K562 (cell line): ENCODE measurements at regions not wholly inside any gene's neighbourhood (a gene's known extent, or its start where the extent isn't known, plus 50 kb on each side); places are given as distances from the start of the nearest gene placed in this dataset.

ENCODE experiments used
- ATAC-seq: fragments of 200-7000 bp; cut with Tn5 transposase; 3 replicates; pipeline ENCODE4 v1.9.1; 2020; ENCODE audit warnings: moderate library complexity
- BruUV-seq: library from RNA; stranded (reverse); fragments of 400-500 nt; replicated peaks from 2 replicates; lab custom pipeline; 2021; lab: Mats Ljungman, UMichigan
- CTCF ChIA-PET: fragments of 300-600 bp; formaldehyde crosslinking; extraction: SDS; loops from one replicate; lab custom pipeline; 2021; ENCODE audit warnings: low intra/inter-chr PET ratio; lab: Yijun Ruan, JAX
- POLR2A ChIA-PET: fragments of 300-600, 350-650 bp; sonication (Branson Sonifier 250); formaldehyde crosslinking; extraction: SDS; loops from one replicate; lab custom pipeline; 2021; ENCODE audit warnings: antibody characterized with exemption, inconsistent platforms; lab: Yijun Ruan, JAX
- DNase-seq, 4 experiments: peaks; one replicate each; pipeline versions ENCODE4 v3.0.0 to v3.0.0-alpha.2; 2011 to 2018; ENCODE audit warnings: low spot score in 3 of 4, mixed read lengths in 3 of 4; ENCODE audit errors: extremely low read depth in 1 of 4
- FAIRE-seq: peaks from 2 replicates; lab custom pipeline; 2011; peaks lifted over from hg19 to GRCh38; lab: Jason Lieb, UNC
- H2AFZ ChIP-seq: 2 replicates; pipeline ENCODE4 v1.6.0; 2011; ENCODE audit warnings: low read depth, low read length, control low read depth, inconsistent platforms
- H3K27ac ChIP-seq: fragments of 200-600 bp; 3 replicates; pipeline ENCODE4 v1.8.0; 2011; ENCODE audit warnings: low read depth, mild to moderate bottlenecking, control low read depth, inconsistent platforms, low read length, moderate library complexity, mixed read lengths; ENCODE audit errors: extremely low read depth
- H3K27me3 ChIP-seq, 2 experiments: fragments of 300-600 bp in 1 of 2; 2 replicates in 1 of 2; 3 replicates in 1 of 2; pipeline versions ENCODE4 v1.6.0 to v1.8.0; 2011; ENCODE audit warnings: inconsistent platforms in 2 of 2, low read length in 2 of 2, mild to moderate bottlenecking in 1 of 2, mixed read lengths in 1 of 2, moderate library complexity in 1 of 2; ENCODE audit not compliant: control insufficient read depth in 2 of 2, insufficient read depth in 2 of 2
- H3K36me3 ChIP-seq: fragments of 300-600 bp; 3 replicates; pipeline ENCODE4 v1.8.0; 2011; ENCODE audit warnings: mild to moderate bottlenecking, low read length, inconsistent platforms; ENCODE audit not compliant: control insufficient read depth, insufficient read depth
- H3K4me1 ChIP-seq, 2 experiments: fragments of 200-600 bp in 1 of 2; replicated peaks in 1 of 2; 2 replicates in 1 of 2; 3 replicates in 1 of 2; pipeline versions ENCODE4 v1.5.1 to v1.8.0; 2011; ENCODE audit warnings: inconsistent platforms in 2 of 2, low read length in 2 of 2, mild to moderate bottlenecking in 1 of 2, mixed read lengths in 1 of 2, moderate library complexity in 1 of 2; ENCODE audit not compliant: control insufficient read depth in 2 of 2, insufficient read depth in 2 of 2
- H3K4me2 ChIP-seq: 2 replicates; pipeline ENCODE4 v1.6.1; 2011; ENCODE audit warnings: low read length, control low read depth, inconsistent platforms, mixed read lengths; ENCODE audit not compliant: insufficient read depth
- H3K4me3 ChIP-seq: fragments of 200-600 bp; sonication (generic), shearing (Covaris generic); 2 replicates; pipeline ENCODE4 v1.5.1; 2016; ENCODE audit warnings: control low read depth, inconsistent platforms
- H3K79me2 ChIP-seq: fragments of 200-600 bp; 3 replicates; pipeline ENCODE4 v1.8.0; 2011; ENCODE audit warnings: low read length, inconsistent platforms; ENCODE audit not compliant: control insufficient read depth, insufficient read depth
- H3K9ac ChIP-seq, 2 experiments: 2 replicates each; pipeline versions ENCODE4 v1.6.0 to v1.6.1; 2011; ENCODE audit warnings: low read depth in 2 of 2, low read length in 2 of 2, control low read depth in 1 of 2, inconsistent platforms in 1 of 2, mild to moderate bottlenecking in 1 of 2, mixed read lengths in 1 of 2; ENCODE audit not compliant: insufficient read depth in 1 of 2
- H3K9me1 ChIP-seq: one replicate; pipeline ENCODE4 v1.6.0; 2011; ENCODE audit warnings: inconsistent platforms, mild to moderate bottlenecking, low read length, moderate library complexity; ENCODE audit not compliant: control insufficient read depth, insufficient read depth
- H3K9me3 ChIP-seq: replicated peaks from 2 replicates; pipeline ENCODE4 v1.5.1; 2011; ENCODE audit warnings: low read depth, low read length, inconsistent platforms; ENCODE audit not compliant: control insufficient read depth, insufficient read depth
- H4K20me1 ChIP-seq: replicated peaks from 2 replicates; pipeline ENCODE4 v1.6.1; 2011; ENCODE audit warnings: low read length, inconsistent platforms, mixed read lengths; ENCODE audit not compliant: control insufficient read depth, insufficient read depth
- GABPB2 ChIP-seq: fragments of 250-450 bp; sonication (Bioruptor Pico); conservative IDR thresholded peaks from 2 replicates; pipeline ENCODE4 v1.5.1; 2021; ENCODE audit warnings: mild to moderate bottlenecking
- HDAC6 ChIP-seq: IDR thresholded peaks from 2 replicates; pipeline ENCODE4 v1.6.1; 2012; ENCODE audit warnings: low read depth, mild to moderate bottlenecking, control low read depth, inconsistent platforms, low read length, moderate library complexity
- MBD2 ChIP-seq: sonication (generic); IDR thresholded peaks from 2 replicates; pipeline ENCODE4 v1.6.1; 2016; ENCODE audit warnings: low read depth, borderline replicate concordance
- MCM5 ChIP-seq: fragments of 450-650 bp; IDR thresholded peaks from 2 replicates; pipeline ENCODE4 v1.6.1; 2016; ENCODE audit warnings: low read depth
- MCM7 ChIP-seq, 2 experiments: fragments of 450-650 bp; IDR thresholded peaks; 2 replicates each; pipeline ENCODE4 v1.6.1; 2016 to 2018
- NFIC ChIP-seq: fragments of 450-650 bp; IDR thresholded peaks from 2 replicates; pipeline ENCODE4 v1.6.1; 2017; ENCODE audit warnings: mild to moderate bottlenecking, inconsistent platforms
- NONO ChIP-seq, 2 experiments: fragments of 200-400 bp in 1 of 2; fragments of 450-650 bp in 1 of 2; formaldehyde crosslinking in 1 of 2; IDR thresholded peaks; 2 replicates each; pipeline ENCODE4 v1.6.1; 2017; ENCODE audit warnings: low read depth in 2 of 2, mild to moderate bottlenecking in 2 of 2, moderate library complexity in 2 of 2, low read length in 1 of 2
- NR2C2 ChIP-seq, 2 experiments: fragments of 200-800 bp in 1 of 2; sonication (Bioruptor generic) in 1 of 2; sonication (generic) in 1 of 2; formaldehyde crosslinking in 1 of 2; IDR thresholded peaks; 2 replicates each; pipeline versions ENCODE4 v1.6.1 to v1.8.0; 2016 to 2022; ENCODE audit warnings: mild to moderate bottlenecking in 1 of 2, missing compliant biosample characterization in 1 of 2, missing genetic modification characterization in 1 of 2, missing genetic modification reagents in 1 of 2
- PBX2 ChIP-seq, 2 experiments: IDR thresholded peaks in 1 of 2; conservative IDR thresholded peaks in 1 of 2; 2 replicates each; pipeline ENCODE4 v1.6.1; 2016; ENCODE audit warnings: low read depth in 2 of 2, mild to moderate bottlenecking in 1 of 2, missing compliant biosample characterization in 1 of 2, missing genetic modification characterization in 1 of 2, moderate library complexity in 1 of 2
- PHB2 ChIP-seq: fragments of 450-650 bp; IDR thresholded peaks from 2 replicates; pipeline ENCODE4 v1.6.1; 2017; ENCODE audit warnings: low read depth
- RBBP5 ChIP-seq: fragments of 200-600 bp; sonication (generic); IDR thresholded peaks from 2 replicates; pipeline ENCODE4 v1.6.1; 2012; ENCODE audit warnings: borderline replicate concordance, mild to moderate bottlenecking, low read length, control low read depth, inconsistent platforms; ENCODE audit not compliant: insufficient read depth, poor library complexity, severe bottlenecking
- RCOR1 ChIP-seq, 2 experiments: IDR thresholded peaks; 2 replicates each; pipeline ENCODE4 v1.6.1; 2012; ENCODE audit warnings: low read depth in 2 of 2, low read length in 2 of 2, borderline replicate concordance in 1 of 2, improper control_type of control experiment in 1 of 2
- TCF15 ChIP-seq: fragments of 250-450 bp; sonication (Bioruptor Pico); IDR thresholded peaks from 2 replicates; pipeline ENCODE4 v1.8.0; 2022; ENCODE audit warnings: moderate library complexity, mild to moderate bottlenecking, inconsistent platforms
- ZNF143 ChIP-seq: sonication (generic); formaldehyde crosslinking; IDR thresholded peaks from 2 replicates; pipeline ENCODE4 v1.9.0; 2022; ENCODE audit warnings: mild to moderate bottlenecking, missing genetic modification reagents
- ZNF57 ChIP-seq: fragments of 450-650 bp; formaldehyde crosslinking; IDR thresholded peaks from 2 replicates; pipeline ENCODE4 v1.4.0; 2020; ENCODE audit warnings: mild to moderate bottlenecking, moderate library complexity
- ZNF592 ChIP-seq: fragments of 450-650 bp; IDR thresholded peaks from 2 replicates; pipeline ENCODE4 v1.6.1; 2017; ENCODE audit warnings: antibody characterized with exemption, mild to moderate bottlenecking
- ZNF668 ChIP-seq: fragments of 250-450 bp; sonication (Bioruptor Pico); IDR thresholded peaks from 2 replicates; pipeline ENCODE4 v1.8.0; 2022; ENCODE audit warnings: mild to moderate bottlenecking, inconsistent platforms
- WGBS: fragments of 100-300 bp; shearing (Covaris generic); methylation state at CpG from one replicate; pipeline ENCODE4 v1.1.6; 2016; ENCODE audit warnings: low coverage, mixed read lengths; ENCODE audit not compliant: insufficient coverage; ENCODE audit errors: missing lambda C conversion rate; 5-methylcytosine and 5-hydroxymethylcytosine counted together
- in situ Hi-C: fragments of 300-500 bp; cut with MboI; formaldehyde crosslinking; loops from 4 replicates; pipeline ENCODE4 v1.15.0; 2018; ENCODE audit warnings: inconsistent platforms, mixed read lengths
- intact Hi-C: fragments of 100-400 bp; cut with micrococcal nuclease; formaldehyde crosslinking; loops from 2 replicates; pipeline ENCODE4 v1.14.2; 2022

GRCh38 chr11:130571519-130571918 is 123.1 kb downstream of the ADAMTS15 start:
- 5% methylated on average over 1 of the region's 1 CpG for WGBS
- Histone ChIP-seq H3K4me2 (no peak overlapping the region), H4K20me1 (no peaks in the 10 kb centered on the region), H3K4me3 (no peak overlapping the region), H3K9me3 (no peaks in the 10 kb centered on the region), H3K9ac (no peak overlapping the region), H3K79me2 (no peaks in the 10 kb centered on the region), H2AFZ (no peak overlapping the region), H3K27me3 (peaks cover 4 to 10% of the 10 kb centered on the region in 2 experiments; a peak in 1 of 5 replicates), H3K9me1 (no peaks in the 10 kb centered on the region), H3K27ac (no peak overlapping the region), H3K4me1 (no peaks in the 10 kb centered on the region), H3K36me3 (no peaks in the 10 kb centered on the region)
- in situ Hi-C loops, result no loop called here
- ChIA-PET CTCF (no interaction called here), POLR2A (no interaction called here)
- no peak for ATAC-seq
- no peak for DNase-seq
- no peak for FAIRE-seq
- no TSS peak for BruUV-seq
- intact Hi-C loops, result no loop called here
- TF ChIP-seq RCOR1 (IDR thresholded peaks at IDR 0.05; ENCODE audit: borderline replicate concordance in 1 of 2, low read depth in 2 of 2, low read length in 2 of 2) (no peak), RBBP5 (no peak), MBD2 (no peak), MCM7 (IDR thresholded peaks at IDR 0.05) (no peak), PHB2 (no peak), NONO (IDR thresholded peaks at IDR 0.05; ENCODE audit: low read depth in 2 of 2, low read length in 1 of 2) (no peak), NR2C2 (CRISPR knock-in tag; IDR thresholded peaks at IDR 0.05) (no peak), NR2C2 (tag; IDR thresholded peaks at IDR 0.05) (no peak), ZNF592 (no peak), TCF15 (CRISPR knock-in tag) (no peak), HDAC6 (no peak), NFIC (no peak), PBX2 (CRISPR knock-in tag; IDR thresholded peaks at IDR 0.05; ENCODE audit: low read depth) (no peak), PBX2 (tag; conservative IDR thresholded peaks at IDR 0.05; ENCODE audit: low read depth) (no peak), ZNF57 (CRISPR knock-in tag) (no peak), MCM5 (no peak), ZNF143 (CRISPR knock-in tag) (no peak), ZNF668 (no peak), GABPB2 (CRISPR knock-in tag) (no peak)
